GM12873 (cell line): ENCODE measurements at regions not wholly inside any gene's neighbourhood (a gene's known extent, or its start where the extent isn't known, plus 50 kb on each side); places are given as distances from the start of the nearest gene placed in this dataset.

ENCODE experiments used
- CTCF ChIP-seq: IDR thresholded peaks from 2 replicates; pipeline ENCODE4 v1.5.1; 2012; ENCODE audit warnings: low read depth, mild to moderate bottlenecking, moderate library complexity, low read length, control low read depth; ENCODE audit not compliant: insufficient read depth; ENCODE audit errors: missing control alignments

- no peak for TF ChIP-seq CTCF
Measured at GRCh38 chr7:116408166-116408565, 91.4 kb upstream of the CAV2 start.

GRCh38 chr7:116417593-116418345 is 81.8 kb upstream of the CAV2 start:
- no peak for TF ChIP-seq CTCF

GRCh38 chr7:116418524-116418923 is 81.0 kb upstream of the CAV2 start:
- no peak for TF ChIP-seq CTCF

- TF ChIP-seq CTCF: no peak
Measured at GRCh38 chr7:116420003-116420402, 79.5 kb upstream of the CAV2 start.

- no peak for TF ChIP-seq CTCF
Measured at GRCh38 chr7:116421298-116421697, 78.2 kb upstream of the CAV2 start.

GRCh38 chr7:116422683-116423082 is 76.9 kb upstream of the CAV2 start:
- no peak for TF ChIP-seq CTCF

GRCh38 chr7:116423499-116423898 is 76.0 kb upstream of the CAV2 start:
- TF ChIP-seq CTCF: no peak
